ENCODE measurements at regions not wholly inside any gene's neighbourhood (a gene's known extent, or its start where the extent isn't known, plus 50 kb on each side); places are given as distances from the start of the nearest gene placed in this dataset.

DNA sequence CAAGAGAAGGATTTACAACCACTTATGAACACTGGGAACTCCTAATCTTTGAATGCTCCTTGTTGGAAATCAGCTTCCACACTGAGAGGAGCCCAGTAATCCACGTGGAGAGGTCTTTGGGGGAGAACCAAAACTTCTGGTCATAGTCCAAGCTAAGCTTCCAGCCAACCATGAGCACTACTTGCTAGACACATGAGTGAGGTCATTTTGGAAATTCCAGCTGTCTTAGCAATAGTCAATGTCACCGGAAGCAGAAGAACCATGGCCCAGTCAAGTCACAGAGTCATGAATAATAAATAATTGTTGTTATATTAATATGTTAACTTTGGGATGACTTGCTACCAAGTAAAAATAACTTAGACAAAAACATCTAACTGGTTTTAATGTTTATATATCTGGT, 324.9 kb upstream of the SGCG start:
- no peak for TF ChIP-seq POLR2AphosphoS5 (IDR thresholded peaks at IDR 0.05; ENCODE audit: low read depth, low read length)
- TF ChIP-seq SIN3A (IDR thresholded peaks at IDR 0.05; ENCODE audit: borderline replicate concordance, insufficient read depth, low read length) = no peak
- no peak for TF ChIP-seq TAF1 (IDR thresholded peaks at IDR 0.05; ENCODE audit: borderline replicate concordance, insufficient read depth, low read length)
- no peak for TF ChIP-seq REST (IDR thresholded peaks at IDR 0.05; ENCODE audit: insufficient read depth in 1 of 2, low read depth in 2 of 2, low read length in 2 of 2)
- no peak for TF ChIP-seq FOXP2 (optimal IDR thresholded peaks at IDR 0.05; ENCODE audit: borderline replicate concordance, extremely low read depth, extremely low read length, insufficient read depth)
